Mucosa of descending colon (tissue), 3 donors: ENCODE measurements at regions not wholly inside any gene's neighbourhood (a gene's known extent, or its start where the extent isn't known, plus 50 kb on each side); places are given as distances from the start of the nearest gene placed in this dataset.
A peak's percentile ranks its signal among the peaks of the same experiment; 100 is the strongest.

Experiments
- ATAC-seq: fragments of 200-7000 bp; cut with Tn5 transposase; one replicate; pipeline ENCODE4 v1.9.1; 2020; ENCODE audit warnings: mild to moderate bottlenecking, moderate library complexity
- DNase-seq, 3 donors: peaks; one replicate each; pipeline ENCODE4 v3.0.0-alpha.2; 2020
- H3K36me3 ChIP-seq: fragments of 200-600 bp; one replicate; pipeline ENCODE4 v1.8.0; 2021; ENCODE audit warnings: low read depth, mild to moderate bottlenecking
- H3K4me1 ChIP-seq: fragments of 200-600 bp; one replicate; pipeline ENCODE4 v1.8.0; 2021; ENCODE audit warnings: low read depth, mild to moderate bottlenecking
- H3K4me3 ChIP-seq: fragments of 200-600 bp; one replicate; pipeline ENCODE4 v1.8.0; 2021; ENCODE audit warnings: mild to moderate bottlenecking
- H3K9me3 ChIP-seq: fragments of 200-600 bp; one replicate; pipeline ENCODE4 v1.8.0; 2021; ENCODE audit warnings: mild to moderate bottlenecking
- intact Hi-C, 2 donors: fragments of 100-400 bp; cut with DNase I in 1 of 2; cut with micrococcal nuclease in 1 of 2; formaldehyde crosslinking; loops; one replicate each; pipeline versions ENCODE4 v1.11.0 to v1.11.1; 2022; cut with DNase I, micrococcal nuclease
- TF ChIP-seq, protein P1 (sequence below): fragments of 200-600 bp; IDR thresholded peaks from one replicate; pipeline ENCODE4 v1.8.0; 2022; ENCODE audit warnings: antibody characterized with exemption, mild to moderate bottlenecking
- donor health status: DM: no; HTN: no; CAD: no; lungs with moderate emphysema.
- donor health status: DM: no; HTN: no; CAD: no.
- donor health status: DM: no; HTN: yes; CAD: no.

DNA sequence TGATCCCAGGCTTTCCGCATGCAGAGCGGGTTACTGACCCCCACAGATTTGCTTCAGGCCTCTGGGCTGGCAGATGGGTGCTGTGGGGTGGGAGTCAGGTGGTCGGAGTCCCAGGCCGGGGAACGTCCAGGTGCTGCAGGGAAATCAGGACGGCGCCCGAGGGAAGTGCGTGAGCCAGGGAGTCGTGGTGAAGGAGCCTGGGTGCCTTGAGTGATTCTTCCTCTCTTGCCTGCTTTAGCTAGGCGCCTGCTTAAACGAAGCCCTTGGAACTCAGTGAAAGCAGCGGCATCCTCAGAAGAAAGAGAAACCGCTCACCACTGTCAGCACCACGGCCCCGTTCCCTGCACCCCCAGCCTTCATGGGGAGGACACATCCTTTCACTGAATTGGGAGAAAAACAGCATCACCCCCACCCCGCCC, 455.6 kb downstream of the BRD1 start:
- ATAC-seq (no peak), DNase-seq (peak in 1 of 3 donors; percentile 2)
- TF ChIP-seq, protein P1, sequence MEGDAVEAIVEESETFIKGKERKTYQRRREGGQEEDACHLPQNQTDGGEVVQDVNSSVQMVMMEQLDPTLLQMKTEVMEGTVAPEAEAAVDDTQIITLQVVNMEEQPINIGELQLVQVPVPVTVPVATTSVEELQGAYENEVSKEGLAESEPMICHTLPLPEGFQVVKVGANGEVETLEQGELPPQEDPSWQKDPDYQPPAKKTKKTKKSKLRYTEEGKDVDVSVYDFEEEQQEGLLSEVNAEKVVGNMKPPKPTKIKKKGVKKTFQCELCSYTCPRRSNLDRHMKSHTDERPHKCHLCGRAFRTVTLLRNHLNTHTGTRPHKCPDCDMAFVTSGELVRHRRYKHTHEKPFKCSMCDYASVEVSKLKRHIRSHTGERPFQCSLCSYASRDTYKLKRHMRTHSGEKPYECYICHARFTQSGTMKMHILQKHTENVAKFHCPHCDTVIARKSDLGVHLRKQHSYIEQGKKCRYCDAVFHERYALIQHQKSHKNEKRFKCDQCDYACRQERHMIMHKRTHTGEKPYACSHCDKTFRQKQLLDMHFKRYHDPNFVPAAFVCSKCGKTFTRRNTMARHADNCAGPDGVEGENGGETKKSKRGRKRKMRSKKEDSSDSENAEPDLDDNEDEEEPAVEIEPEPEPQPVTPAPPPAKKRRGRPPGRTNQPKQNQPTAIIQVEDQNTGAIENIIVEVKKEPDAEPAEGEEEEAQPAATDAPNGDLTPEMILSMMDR = no peak
- no peaks in the 10 kb centered on the region for H3K9me3 ChIP-seq
- intact Hi-C loops = no loop called here
- H3K36me3 ChIP-seq = no peaks in the 10 kb centered on the region
- no peak overlapping the region for H3K4me3 ChIP-seq
- H3K4me1 ChIP-seq = no peaks in the 10 kb centered on the region

GRCh38 chr22:49371325-49372110, 456.2 kb downstream of the BRD1 start:
- no peak for ATAC-seq
- intact Hi-C loops = no loop called here
- H3K9me3 ChIP-seq = no peaks in the 10 kb centered on the region
- TF ChIP-seq, protein P1 = no peak
- no peak overlapping the region for H3K4me3 ChIP-seq
- no peaks in the 10 kb centered on the region for H3K4me1 ChIP-seq
- H3K36me3 ChIP-seq = no peaks in the 10 kb centered on the region
- peak in 1 of 3 donors; percentile 8 for DNase-seq

DNA sequence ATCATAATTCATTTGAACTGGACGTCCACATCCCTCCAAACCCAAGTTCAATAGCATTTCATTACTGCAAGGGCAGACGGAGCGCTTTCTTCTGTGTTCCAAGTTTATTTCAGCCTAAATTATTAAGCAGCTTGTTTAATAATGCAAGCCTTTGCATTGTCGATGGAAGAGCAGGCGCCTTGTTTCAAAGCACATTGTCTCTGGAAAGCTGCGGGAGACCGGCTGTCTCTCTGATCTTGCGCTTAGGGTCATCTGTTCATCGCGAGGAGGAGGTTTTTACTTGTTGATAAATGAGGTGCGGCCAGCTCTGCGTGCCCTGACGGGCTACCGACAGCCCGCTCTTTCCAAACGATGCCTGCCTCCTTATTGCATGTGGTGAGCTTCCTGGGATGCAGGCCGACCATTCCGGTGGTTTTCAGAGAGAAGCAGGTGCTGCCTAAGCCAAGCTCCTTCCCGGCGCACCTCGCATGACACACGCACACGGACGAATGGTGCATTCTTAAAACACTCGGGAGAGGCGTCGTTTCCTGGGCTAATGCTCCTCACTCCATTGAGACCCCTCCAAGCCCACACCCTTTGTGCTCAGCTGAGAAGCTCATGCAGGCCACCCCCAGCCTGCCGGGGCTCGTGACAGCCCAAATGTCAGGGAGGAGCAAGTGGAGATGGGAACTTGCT, 456.9 kb downstream of the BRD1 start:
- TF ChIP-seq, protein P1 = no peak
- ATAC-seq (no peak), DNase-seq (peak in 1 of 3 donors; percentile 7)
- H3K4me1 ChIP-seq = no peaks in the 10 kb centered on the region
- intact Hi-C loops = no loop called here
- no peaks in the 10 kb centered on the region for H3K36me3 ChIP-seq
- H3K4me3 ChIP-seq = no peak overlapping the region
- H3K9me3 ChIP-seq = no peaks in the 10 kb centered on the region

DNA sequence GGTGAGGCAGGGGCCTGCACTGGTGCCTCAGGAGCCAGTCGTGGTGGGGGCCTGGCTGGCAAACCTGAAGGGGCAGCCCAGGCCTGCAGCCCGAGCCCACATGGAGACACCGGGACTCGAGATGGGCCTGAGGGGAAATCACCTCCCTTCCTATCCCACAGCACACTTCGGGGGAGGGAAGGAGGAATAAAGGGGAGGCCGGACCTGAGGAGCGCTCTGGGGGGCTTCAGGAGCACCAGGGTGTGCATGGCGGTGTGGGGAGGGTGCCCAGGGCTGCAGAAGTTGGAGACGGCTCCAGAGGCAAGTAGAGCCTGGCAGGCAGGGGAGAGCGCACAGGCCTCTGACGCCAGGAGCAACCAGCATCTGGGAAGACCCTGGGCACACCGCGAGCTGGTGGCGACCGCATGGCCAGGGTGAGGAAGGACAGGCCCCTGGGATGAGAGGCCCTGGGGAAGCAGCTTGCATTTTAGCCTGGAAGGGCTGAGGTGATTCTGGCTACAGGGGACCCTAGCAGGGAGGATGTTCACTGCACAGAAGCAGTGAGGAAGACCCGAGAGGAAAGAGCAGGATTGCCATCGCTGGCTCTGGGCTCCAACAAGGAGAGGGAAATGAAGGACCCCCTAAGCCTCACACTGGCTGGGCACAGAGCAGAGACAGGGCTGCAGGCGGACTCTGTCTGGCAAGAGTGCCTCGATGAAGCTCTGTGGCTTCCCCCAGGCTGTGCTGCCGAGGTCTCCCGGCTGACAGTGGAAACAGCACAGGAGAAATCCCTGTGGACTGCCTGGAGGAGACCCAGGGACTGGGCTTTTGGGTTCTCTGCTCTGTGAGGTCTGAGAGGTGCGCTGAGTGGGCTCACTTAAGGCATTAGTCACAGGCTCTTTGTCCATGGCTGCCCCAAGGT, 457.7 kb downstream of the BRD1 start:
- intact Hi-C loops = no loop called here
- Histone ChIP-seq H3K4me1 (no peaks in the 10 kb centered on the region), H3K4me3 (no peak overlapping the region), H3K9me3 (no peaks in the 10 kb centered on the region), H3K36me3 (no peaks in the 10 kb centered on the region)
- TF ChIP-seq, protein P1 = no peak
- no peak for ATAC-seq
- DNase-seq = peak in 1 of 3 donors; percentile 9

DNA sequence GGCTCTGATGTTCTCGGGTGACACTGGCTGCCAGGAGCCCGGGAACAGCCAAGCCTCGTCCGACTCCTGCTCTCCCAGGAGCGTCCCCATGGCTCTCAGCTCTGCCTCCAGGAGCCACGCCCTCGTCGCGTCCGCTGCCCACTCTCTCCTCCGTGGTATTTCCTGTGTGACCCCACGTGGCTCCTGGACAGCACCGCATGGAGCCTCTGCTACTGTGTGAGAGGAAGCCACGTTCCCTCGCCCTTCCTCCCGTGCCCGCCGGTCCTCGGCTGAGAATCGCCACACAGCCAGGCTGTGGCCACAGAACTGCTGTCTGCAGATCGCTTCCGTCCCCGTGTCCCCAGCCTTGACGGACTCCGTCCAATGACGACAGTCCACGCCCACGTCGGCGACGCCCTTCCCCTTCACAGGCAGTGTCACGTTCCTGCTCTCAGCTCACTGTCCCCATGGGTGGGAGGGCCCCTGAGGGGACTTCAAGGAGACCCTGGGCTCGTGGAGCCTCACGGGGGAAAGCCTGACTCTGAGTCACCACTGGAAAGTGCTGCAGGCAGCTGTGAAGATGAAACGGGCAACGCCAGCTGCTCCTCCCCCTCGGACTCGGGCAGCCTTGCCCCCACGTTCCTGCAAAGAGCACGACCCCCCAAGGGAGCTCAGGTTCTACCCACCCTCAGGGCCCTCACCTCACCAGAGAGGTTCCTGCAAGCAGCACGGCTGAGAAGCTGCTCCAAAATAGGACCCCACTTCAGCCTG, 458.5 kb downstream of the BRD1 start:
- no peak for ATAC-seq
- H3K9me3 ChIP-seq = no peaks in the 10 kb centered on the region
- TF ChIP-seq, protein P1 = no peak
- H3K4me1 ChIP-seq = no peaks in the 10 kb centered on the region
- intact Hi-C loops = no loop called here
- no peaks in the 10 kb centered on the region for H3K36me3 ChIP-seq
- DNase-seq = no peak
- no peak overlapping the region for H3K4me3 ChIP-seq
